H1 (cell line): ENCODE measurements at regions not wholly inside any gene's neighbourhood (a gene's known extent, or its start where the extent isn't known, plus 50 kb on each side); places are given as distances from the start of the nearest gene placed in this dataset.

Source experiments
- CHD2 ChIP-seq: IDR thresholded peaks from 2 replicates; pipeline ENCODE4 v1.6.1; 2012; ENCODE audit warnings: low read length, improper control_type of control experiment
- SP1 ChIP-seq: IDR thresholded peaks from 2 replicates; pipeline ENCODE4 v1.6.1; 2011; ENCODE audit warnings: low read depth, low read length
- TCF12 ChIP-seq: IDR thresholded peaks from 2 replicates; pipeline ENCODE4 v1.6.1; 2011; ENCODE audit warnings: low read depth, mild to moderate bottlenecking, low read length
- TEAD4 ChIP-seq: IDR thresholded peaks from 2 replicates; pipeline ENCODE4 v1.6.1; 2012; ENCODE audit warnings: low read depth, low read length, inconsistent platforms, mixed read lengths

- TF ChIP-seq SP1: no peak
- TF ChIP-seq CHD2: no peak
- no peak for TF ChIP-seq TEAD4
- TF ChIP-seq TCF12: no peak
- TF ChIP-seq, all 59 proteins: peak for 0
Measured at GRCh38 chr1:217063172-217063908, 340.1 kb upstream of the ESRRG start (continued).
